ENCODE measurements at regions not wholly inside any gene's neighbourhood (a gene's known extent, or its start where the extent isn't known, plus 50 kb on each side); places are given as distances from the start of the nearest gene placed in this dataset.

GRCh38 chr12:59031313-59031712 is 111.0 kb upstream of the LRIG3 start:
- TF ChIP-seq CTCF (IDR thresholded peaks at IDR 0.05) = no peak
- TF ChIP-seq POLR2A (IDR thresholded peaks at IDR 0.05) = no peak
